Sigmoid colon (tissue), 6 donors: ENCODE measurements at regions not wholly inside any gene's neighbourhood (a gene's known extent, or its start where the extent isn't known, plus 50 kb on each side); places are given as distances from the start of the nearest gene placed in this dataset.

Experiments
- DNase-seq: peaks from one replicate; pipeline ENCODE4 v3.0.0-alpha.2; 2019
- H3K27ac ChIP-seq, 4 donors: fragments of 200-600 bp; sonication (generic); one replicate each; pipeline ENCODE4 v1.5.1; 2016 to 2019; ENCODE audit warnings: mild to moderate bottlenecking in 1 of 4
- H3K27me3 ChIP-seq, 3 donors: fragments of 200-600 bp; sonication (generic); one replicate each; pipeline ENCODE4 v1.5.1; 2019; ENCODE audit warnings: mild to moderate bottlenecking in 1 of 3
- H3K36me3 ChIP-seq, 4 donors: fragments of 200-600 bp; sonication (generic); one replicate each; pipeline ENCODE4 v1.5.1; 2016 to 2019
- H3K4me1 ChIP-seq, 4 donors: fragments of 200-600 bp; sonication (generic); one replicate each; pipeline ENCODE4 v1.5.1; 2017 to 2019
- H3K4me3 ChIP-seq, 4 donors: fragments of 200-600 bp; sonication (generic); one replicate each; pipeline ENCODE4 v1.5.1; 2017 to 2019; ENCODE audit warnings: mild to moderate bottlenecking in 2 of 4, moderate library complexity in 1 of 4
- H3K9me3 ChIP-seq, 4 donors: fragments of 200-600 bp in 3 of 4; sonication (generic) in 3 of 4; one replicate each; pipeline versions ENCODE4 v1.5.1 to v1.6.1; 2013 to 2019
- EP300 ChIP-seq, 4 donors: sonication (generic); formaldehyde crosslinking; IDR thresholded peaks; one replicate each; pipeline ENCODE4 v1.6.1; 2017; ENCODE audit warnings: antibody characterized with exemption in 4 of 4
- POLR2A ChIP-seq, 2 donors: fragments of 450-650 bp; IDR thresholded peaks; one replicate each; pipeline ENCODE4 v1.6.1; 2016; ENCODE audit warnings: antibody characterized with exemption in 2 of 2, mild to moderate bottlenecking in 2 of 2, moderate library complexity in 2 of 2
- POLR2AphosphoS5 ChIP-seq, 4 donors: sonication (generic); formaldehyde crosslinking; IDR thresholded peaks; one replicate each; pipeline ENCODE4 v1.6.1; 2017; ENCODE audit warnings: antibody characterized with exemption in 4 of 4
- WGBS, 2 donors: extraction: QIAGEN DNeasy Blood & Tissue Kit; methylation state at CpG; one replicate each; pipeline ENCODE4 v1.1.7; 2013; 5-methylcytosine and 5-hydroxymethylcytosine counted together
- intact Hi-C: fragments of 100-400 bp; cut with DNase I; formaldehyde crosslinking; loops from one replicate; pipeline ENCODE4 v1.15.1; 2023
- TF ChIP-seq, protein P1 (sequence below), 4 experiments: fragments of 450-650 bp in 3 of 4; fragments of 200-600 bp in 1 of 4; IDR thresholded peaks; one replicate each; pipeline ENCODE4 v1.5.1; 2016 to 2019; ENCODE audit warnings: antibody characterized with exemption in 4 of 4, mild to moderate bottlenecking in 3 of 4, moderate library complexity in 2 of 4
- donor health status: healthy with polysubstance abuse.
- donor health status: healthy.

DNA sequence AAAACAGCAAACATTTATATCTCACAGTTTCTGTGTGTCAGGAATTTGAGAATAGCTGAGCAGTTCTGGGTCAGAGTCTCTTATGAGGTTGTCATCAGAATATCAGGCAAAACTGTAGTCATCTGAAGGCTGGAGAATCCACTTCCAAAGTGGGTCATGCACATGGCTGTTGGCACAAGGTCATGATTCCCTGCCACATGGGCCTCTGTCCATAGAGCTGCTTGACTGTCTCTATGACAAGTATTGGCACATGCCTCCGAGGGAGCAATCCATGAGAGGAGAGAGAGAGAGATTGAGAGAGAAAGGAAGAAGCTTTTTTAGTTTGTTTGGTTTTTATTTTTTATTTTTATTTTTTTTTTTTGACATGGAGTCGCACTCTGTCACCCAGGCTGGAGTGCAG, 101.8 kb upstream of the DDX18 start:
- no peak for DNase-seq
- TF ChIP-seq EP300 (IDR thresholded peaks at IDR 0.05) (no peak), POLR2AphosphoS5 (IDR thresholded peaks at IDR 0.05) (no peak)
- TF ChIP-seq, protein P1, sequence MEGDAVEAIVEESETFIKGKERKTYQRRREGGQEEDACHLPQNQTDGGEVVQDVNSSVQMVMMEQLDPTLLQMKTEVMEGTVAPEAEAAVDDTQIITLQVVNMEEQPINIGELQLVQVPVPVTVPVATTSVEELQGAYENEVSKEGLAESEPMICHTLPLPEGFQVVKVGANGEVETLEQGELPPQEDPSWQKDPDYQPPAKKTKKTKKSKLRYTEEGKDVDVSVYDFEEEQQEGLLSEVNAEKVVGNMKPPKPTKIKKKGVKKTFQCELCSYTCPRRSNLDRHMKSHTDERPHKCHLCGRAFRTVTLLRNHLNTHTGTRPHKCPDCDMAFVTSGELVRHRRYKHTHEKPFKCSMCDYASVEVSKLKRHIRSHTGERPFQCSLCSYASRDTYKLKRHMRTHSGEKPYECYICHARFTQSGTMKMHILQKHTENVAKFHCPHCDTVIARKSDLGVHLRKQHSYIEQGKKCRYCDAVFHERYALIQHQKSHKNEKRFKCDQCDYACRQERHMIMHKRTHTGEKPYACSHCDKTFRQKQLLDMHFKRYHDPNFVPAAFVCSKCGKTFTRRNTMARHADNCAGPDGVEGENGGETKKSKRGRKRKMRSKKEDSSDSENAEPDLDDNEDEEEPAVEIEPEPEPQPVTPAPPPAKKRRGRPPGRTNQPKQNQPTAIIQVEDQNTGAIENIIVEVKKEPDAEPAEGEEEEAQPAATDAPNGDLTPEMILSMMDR (IDR thresholded peaks at IDR 0.05), result no peak
- Histone ChIP-seq H3K4me3 (no peak overlapping the region), H3K27me3 (no peaks in the 10 kb centered on the region), H3K4me1 (no peaks in the 10 kb centered on the region), H3K36me3 (no peaks in the 10 kb centered on the region), H3K9me3 (no peaks in the 10 kb centered on the region), H3K27ac (no peak overlapping the region)
- WGBS, 2 donors, result 82 to 89% methylated on average over 2 of the region's 2 CpGs
- intact Hi-C loops, result no loop called here

GRCh38 chr2:117714110-117714509, 100.4 kb upstream of the DDX18 start:
- intact Hi-C loops, result no loop called here
- H3K4me1 ChIP-seq, result no peaks in the 10 kb centered on the region

DNA sequence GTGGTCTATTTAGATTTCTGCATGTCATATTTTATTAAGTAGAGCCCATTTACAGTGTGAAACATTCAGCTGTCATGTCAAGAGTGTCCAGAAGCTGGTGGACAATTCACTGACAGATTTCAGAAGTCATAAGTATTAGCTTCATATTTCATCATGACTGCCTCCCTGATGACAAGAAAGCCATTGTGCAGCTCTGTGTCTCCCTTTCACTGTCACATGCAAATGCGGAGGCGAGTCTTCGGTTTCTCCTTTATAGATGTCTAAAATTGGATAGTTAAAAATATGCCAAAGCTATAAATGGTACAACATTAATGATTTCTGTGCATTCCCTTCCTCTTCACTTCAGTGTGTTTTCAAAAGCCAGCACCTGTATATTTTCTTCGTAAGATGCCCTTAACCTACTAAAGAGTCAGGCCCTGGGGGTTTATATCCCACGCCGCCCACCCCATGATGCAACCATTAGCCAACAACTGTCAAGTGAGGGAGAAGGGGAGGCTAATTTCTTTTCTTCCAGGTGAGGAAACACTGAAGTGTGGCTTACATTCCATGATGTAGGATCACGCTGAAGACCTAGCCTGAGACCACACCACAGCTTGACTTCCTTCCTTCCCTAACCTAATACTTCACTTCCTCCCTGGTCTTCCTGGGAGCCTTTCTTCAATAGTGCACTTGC, 99.6 kb upstream of the DDX18 start:
- no peaks in the 10 kb centered on the region for H3K27me3 ChIP-seq
- TF ChIP-seq POLR2AphosphoS5 (IDR thresholded peaks at IDR 0.05), result no peak
- TF ChIP-seq, protein P1 (IDR thresholded peaks at IDR 0.05), result no peak
- no peak for TF ChIP-seq EP300 (IDR thresholded peaks at IDR 0.05)
- TF ChIP-seq POLR2A (IDR thresholded peaks at IDR 0.05), result no peak
- 83 to 87% methylated on average over 7 of the region's 7 CpGs for WGBS, 2 donors
- intact Hi-C loops, result no loop called here
- H3K36me3 ChIP-seq, result no peaks in the 10 kb centered on the region
- H3K4me1 ChIP-seq, result no peaks in the 10 kb centered on the region
- no peaks in the 10 kb centered on the region for H3K9me3 ChIP-seq
- H3K27ac ChIP-seq, result no peak overlapping the region
- no peak for DNase-seq
- no peak overlapping the region for H3K4me3 ChIP-seq

More at GRCh38 chr2:117714110-117714509, 100.4 kb upstream of the DDX18 start:
- TF ChIP-seq POLR2AphosphoS5 (IDR thresholded peaks at IDR 0.05) (no peak), POLR2A (IDR thresholded peaks at IDR 0.05) (no peak), EP300 (IDR thresholded peaks at IDR 0.05) (no peak)
- TF ChIP-seq, protein P1 (IDR thresholded peaks at IDR 0.05), result no peak
- Histone ChIP-seq H3K27me3 (no peaks in the 10 kb centered on the region), H3K27ac (no peak overlapping the region), H3K4me3 (no peak overlapping the region), H3K9me3 (no peaks in the 10 kb centered on the region), H3K36me3 (no peaks in the 10 kb centered on the region)
- DNase-seq, result no peak
- WGBS, 2 donors, result 60 to 64% methylated on average over 6 of the region's 6 CpGs

DNA sequence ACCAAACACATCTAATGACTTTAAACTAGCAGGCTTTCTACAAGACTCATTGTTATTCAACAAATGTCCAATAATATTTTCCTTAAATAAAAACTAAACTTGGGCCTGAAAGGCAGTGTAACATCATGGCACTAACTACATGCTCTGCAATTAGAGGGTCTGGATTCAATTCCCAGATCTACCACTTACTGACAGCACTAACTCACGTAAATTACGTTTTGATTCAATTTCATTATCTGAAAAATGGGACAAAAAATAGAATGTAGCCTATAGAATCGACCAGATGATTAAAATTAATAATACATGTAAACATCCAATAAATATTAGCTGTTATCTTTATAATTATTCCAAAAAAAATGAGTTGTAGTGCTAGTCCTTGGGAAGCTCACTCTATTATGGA, 98.0 kb upstream of the DDX18 start:
- no peaks in the 10 kb centered on the region for H3K27me3 ChIP-seq
- no peak for DNase-seq
- 66 to 73% methylated on average over 3 of the region's 3 CpGs for WGBS, 2 donors
- H3K4me1 ChIP-seq, result no peaks in the 10 kb centered on the region
- no peak overlapping the region for H3K27ac ChIP-seq
- no peak for TF ChIP-seq POLR2A (IDR thresholded peaks at IDR 0.05)
- TF ChIP-seq, protein P1 (IDR thresholded peaks at IDR 0.05), result no peak
- no peaks in the 10 kb centered on the region for H3K36me3 ChIP-seq
- H3K9me3 ChIP-seq, result no peaks in the 10 kb centered on the region
- no peak overlapping the region for H3K4me3 ChIP-seq
- intact Hi-C loops, result no loop called here

DNA sequence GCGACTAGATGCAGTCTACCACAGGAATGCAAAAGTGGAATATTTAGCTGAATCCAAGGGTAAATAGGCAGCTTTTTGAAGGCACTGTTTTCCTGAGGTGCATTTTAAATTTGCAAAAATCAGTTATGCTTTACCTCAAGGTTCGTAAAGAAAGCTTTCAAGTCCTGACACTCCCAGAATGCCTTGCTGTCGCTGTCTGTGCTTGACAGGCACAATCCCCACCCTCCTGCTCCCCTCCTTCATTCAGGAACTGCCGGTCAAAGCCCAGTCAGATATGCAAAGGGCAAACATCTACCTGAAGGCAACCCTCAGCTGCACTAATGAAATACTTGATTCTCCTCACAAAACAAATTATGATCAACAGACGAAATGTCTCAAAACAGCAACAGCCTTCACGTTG, 97.4 kb upstream of the DDX18 start:
- Histone ChIP-seq H3K9me3 (no peaks in the 10 kb centered on the region), H3K27ac (no peak overlapping the region), H3K4me3 (no peak overlapping the region), H3K27me3 (no peaks in the 10 kb centered on the region), H3K4me1 (no peaks in the 10 kb centered on the region), H3K36me3 (no peaks in the 10 kb centered on the region)
- TF ChIP-seq POLR2AphosphoS5 (IDR thresholded peaks at IDR 0.05), result no peak
- TF ChIP-seq EP300 (IDR thresholded peaks at IDR 0.05), result no peak
- no peak for TF ChIP-seq POLR2A (IDR thresholded peaks at IDR 0.05)
- TF ChIP-seq, protein P1 (IDR thresholded peaks at IDR 0.05), result no peak
- WGBS, 2 donors, result 31 to 52% methylated on average over 6 of the region's 6 CpGs
- intact Hi-C loops, result no loop called here
- no peak for DNase-seq
